Astrocyte of the spinal cord (primary cell): ENCODE measurements at regions not wholly inside any gene's neighbourhood (a gene's known extent, or its start where the extent isn't known, plus 50 kb on each side); places are given as distances from the start of the nearest gene placed in this dataset.

ENCODE experiments used
- DNase-seq: peaks from one replicate; pipeline ENCODE4 v3.0.0; 2011; ENCODE audit warnings: low read depth, low spot score
- H3K4me3 ChIP-seq: 2 replicates; pipeline ENCODE4 v1.5.1; 2011; ENCODE audit warnings: low read depth, mild to moderate bottlenecking, low read length, moderate library complexity
- in situ Hi-C: cut with HindIII; loops from 2 replicates; pipeline ENCODE4 v1.10.0; 2017; ENCODE audit warnings: low sequenced_read_pairs
- TF ChIP-seq, protein P1 (sequence below): IDR thresholded peaks from 2 replicates; pipeline ENCODE4 v1.5.1; 2012; ENCODE audit warnings: low read depth, mild to moderate bottlenecking, low read length, inconsistent platforms

DNA sequence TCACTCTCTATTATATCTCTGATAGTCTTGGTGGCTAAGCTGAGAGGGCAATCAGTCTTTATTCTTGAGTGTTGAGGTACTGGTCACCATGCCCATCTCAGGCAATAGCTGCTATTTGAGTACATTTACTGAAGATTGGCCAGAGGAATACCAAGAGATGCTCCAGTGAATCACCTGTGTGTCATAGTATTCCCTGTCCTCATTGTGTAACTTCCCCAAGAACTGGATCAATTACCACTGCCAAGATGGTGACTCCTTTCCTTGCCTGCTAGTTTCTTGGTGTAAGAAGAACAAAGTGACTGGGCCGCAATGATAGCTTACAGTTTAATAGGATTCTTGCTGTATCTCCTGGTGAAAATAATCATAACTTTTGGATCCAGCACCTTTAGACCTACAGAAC is 418.7 kb upstream of the KIF2A start:
- no peak overlapping the region for H3K4me3 ChIP-seq
- in situ Hi-C loops, result no loop called here
- no peak for DNase-seq
- TF ChIP-seq, protein P1, sequence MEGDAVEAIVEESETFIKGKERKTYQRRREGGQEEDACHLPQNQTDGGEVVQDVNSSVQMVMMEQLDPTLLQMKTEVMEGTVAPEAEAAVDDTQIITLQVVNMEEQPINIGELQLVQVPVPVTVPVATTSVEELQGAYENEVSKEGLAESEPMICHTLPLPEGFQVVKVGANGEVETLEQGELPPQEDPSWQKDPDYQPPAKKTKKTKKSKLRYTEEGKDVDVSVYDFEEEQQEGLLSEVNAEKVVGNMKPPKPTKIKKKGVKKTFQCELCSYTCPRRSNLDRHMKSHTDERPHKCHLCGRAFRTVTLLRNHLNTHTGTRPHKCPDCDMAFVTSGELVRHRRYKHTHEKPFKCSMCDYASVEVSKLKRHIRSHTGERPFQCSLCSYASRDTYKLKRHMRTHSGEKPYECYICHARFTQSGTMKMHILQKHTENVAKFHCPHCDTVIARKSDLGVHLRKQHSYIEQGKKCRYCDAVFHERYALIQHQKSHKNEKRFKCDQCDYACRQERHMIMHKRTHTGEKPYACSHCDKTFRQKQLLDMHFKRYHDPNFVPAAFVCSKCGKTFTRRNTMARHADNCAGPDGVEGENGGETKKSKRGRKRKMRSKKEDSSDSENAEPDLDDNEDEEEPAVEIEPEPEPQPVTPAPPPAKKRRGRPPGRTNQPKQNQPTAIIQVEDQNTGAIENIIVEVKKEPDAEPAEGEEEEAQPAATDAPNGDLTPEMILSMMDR, result no peak

DNA sequence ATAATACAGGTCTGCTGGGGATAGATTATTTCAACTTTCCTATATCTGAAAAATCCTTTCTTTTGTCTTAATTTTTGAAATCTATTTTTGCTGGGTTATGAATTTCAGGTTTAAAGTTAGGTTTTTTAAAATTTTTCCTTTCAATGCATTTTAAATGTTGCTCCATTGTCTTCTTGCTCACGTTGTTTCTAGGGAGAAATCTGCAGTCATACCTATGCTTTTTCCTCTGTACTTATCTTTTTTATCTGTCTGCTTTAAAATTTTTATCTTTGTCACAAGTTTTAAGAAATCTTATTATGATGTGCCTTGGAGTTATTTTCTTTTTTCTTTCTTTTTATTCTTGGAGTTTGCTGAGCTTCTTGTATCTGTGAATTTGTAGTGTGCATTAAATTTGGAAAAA is 412.0 kb upstream of the KIF2A start:
- no peak overlapping the region for H3K4me3 ChIP-seq
- TF ChIP-seq, protein P1, result no peak
- DNase-seq, result no peak
- in situ Hi-C loops, result no loop called here

DNA sequence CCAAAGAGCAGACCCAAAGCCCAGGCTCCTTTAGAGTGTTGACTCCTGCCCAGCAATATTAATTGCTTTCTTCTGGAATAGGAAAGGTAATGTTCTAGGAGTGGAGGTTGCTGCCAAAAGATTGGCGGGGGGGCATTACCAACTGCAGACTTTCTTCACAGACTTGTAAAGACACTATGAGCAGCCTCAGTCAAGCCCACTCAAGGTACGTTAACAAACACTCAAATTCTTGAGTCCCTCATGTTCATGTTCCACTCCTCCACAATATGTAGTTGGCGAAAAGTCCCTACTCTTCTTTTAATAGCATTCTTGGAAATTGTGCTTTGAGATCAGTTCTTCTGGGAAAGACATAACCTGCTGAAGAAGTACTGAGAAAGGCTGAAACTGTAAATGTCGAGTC is 409.2 kb upstream of the KIF2A start:
- H3K4me3 ChIP-seq, result no peak overlapping the region
- DNase-seq, result no peak
- in situ Hi-C loops, result no loop called here
- TF ChIP-seq, protein P1, result no peak

DNA sequence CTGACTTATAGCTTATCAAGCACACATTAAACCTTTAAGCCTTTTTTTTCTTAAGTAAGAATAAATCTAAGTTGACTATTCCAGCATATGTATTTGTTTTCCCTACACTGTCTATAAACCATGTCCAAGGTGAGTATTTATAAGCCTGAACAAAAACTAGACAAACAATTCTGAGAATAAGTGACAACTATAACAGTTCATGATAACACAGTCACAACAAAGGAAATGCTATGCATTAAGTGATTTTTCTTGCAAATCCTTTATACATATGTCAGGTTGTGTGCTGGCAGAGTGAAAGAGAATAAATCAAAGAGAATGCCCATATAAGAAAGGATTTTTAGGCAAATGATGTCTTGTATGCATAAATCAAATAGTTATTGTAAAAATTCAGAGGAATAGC is 408.8 kb upstream of the KIF2A start:
- TF ChIP-seq, protein P1, result no peak
- in situ Hi-C loops, result no loop called here
- H3K4me3 ChIP-seq, result no peak overlapping the region
- DNase-seq, result no peak

DNA sequence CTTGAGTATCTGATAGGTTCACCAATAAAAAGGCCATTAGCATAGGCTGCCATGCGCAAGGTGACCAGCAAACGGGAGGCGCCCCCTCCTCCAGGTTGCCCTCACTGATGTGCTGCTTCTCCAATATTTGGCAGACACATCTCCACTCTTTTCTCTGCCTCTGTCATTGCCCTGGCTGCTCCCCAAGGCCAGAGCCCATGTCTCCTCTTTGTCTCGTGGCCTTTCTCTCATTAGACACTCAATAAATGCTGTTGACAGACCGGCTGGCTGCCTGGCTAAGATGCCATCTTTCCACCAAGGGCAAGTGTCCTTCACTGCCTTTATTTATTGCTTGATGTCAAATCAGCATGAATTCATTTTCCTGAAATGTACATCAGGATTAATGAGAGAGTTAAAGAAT is 404.0 kb upstream of the KIF2A start:
- in situ Hi-C loops, result no loop called here
- no peak for DNase-seq
- H3K4me3 ChIP-seq, result no peak overlapping the region
- TF ChIP-seq, protein P1, result no peak

DNA sequence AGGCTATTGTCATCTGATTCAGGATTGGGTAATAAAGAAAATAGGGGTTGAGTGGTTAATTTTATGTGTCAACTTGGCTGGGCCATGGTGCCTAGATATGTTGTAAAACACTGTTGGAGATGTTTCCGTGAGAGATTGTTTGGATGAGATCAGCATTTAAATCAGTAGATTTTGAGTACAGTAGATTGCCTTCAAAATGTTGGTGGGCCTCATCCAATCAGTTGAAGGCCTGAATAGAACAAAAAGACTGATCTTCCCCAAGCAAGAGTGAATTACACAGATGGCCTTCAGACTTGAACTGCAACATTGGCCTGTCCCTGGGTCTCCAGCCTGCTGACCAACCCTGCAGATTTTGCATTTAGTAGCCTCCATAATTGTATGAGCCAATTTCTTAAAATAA is 401.3 kb upstream of the KIF2A start:
- DNase-seq, result no peak
- in situ Hi-C loops, result no loop called here
- H3K4me3 ChIP-seq, result no peak overlapping the region
- TF ChIP-seq, protein P1, result no peak

DNA sequence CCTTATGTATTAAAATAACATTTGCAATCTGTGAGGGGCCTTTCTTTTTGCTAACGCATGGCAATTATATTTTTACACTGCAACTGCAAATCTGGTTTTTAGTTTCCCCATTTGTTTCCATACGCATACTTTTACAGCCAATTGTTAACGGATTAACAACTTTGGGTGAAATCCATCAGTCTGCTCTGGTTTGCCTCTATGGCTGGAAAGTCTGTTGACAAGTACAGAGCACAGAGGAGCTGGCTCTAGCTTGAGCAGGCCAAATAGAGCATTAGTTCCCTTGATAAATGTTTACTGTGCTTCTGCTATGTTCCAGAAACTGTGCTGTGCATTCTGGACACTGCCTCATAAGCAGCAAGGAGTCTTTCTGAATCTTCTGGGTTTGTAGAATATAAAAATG is 400.4 kb upstream of the KIF2A start:
- no peak overlapping the region for H3K4me3 ChIP-seq
- TF ChIP-seq, protein P1, result no peak
- in situ Hi-C loops, result no loop called here
- DNase-seq, result no peak
